Gastroesophageal sphincter (tissue), 4 donors: ENCODE measurements at regions not wholly inside any gene's neighbourhood (a gene's known extent, or its start where the extent isn't known, plus 50 kb on each side); places are given as distances from the start of the nearest gene placed in this dataset.

Source experiments
- ATAC-seq: fragments of 150-250 bp; one replicate; pipeline ENCODE4 v1.9.1; 2016; ENCODE audit warnings: mild to moderate bottlenecking, moderate library complexity
- H3K27ac ChIP-seq, 4 donors: fragments of 200-600 bp; sonication (generic) in 3 of 4; 1 replicate in 3 of 4; 2 replicates in 1 of 4; pipeline ENCODE4 v1.5.1; 2016 to 2019
- H3K27me3 ChIP-seq: fragments of 200-600 bp; sonication (generic); one replicate; pipeline ENCODE4 v1.5.1; 2019
- H3K36me3 ChIP-seq, 2 donors: fragments of 200-600 bp; sonication (generic); one replicate each; pipeline ENCODE4 v1.5.1; 2019; ENCODE audit warnings: control low read depth in 1 of 2
- H3K4me1 ChIP-seq, 3 donors: fragments of 200-600 bp; sonication (generic); 1 replicate in 2 of 3; 2 replicates in 1 of 3; pipeline ENCODE4 v1.5.1; 2016 to 2019; ENCODE audit warnings: control low read depth in 2 of 3
- H3K4me3 ChIP-seq, 2 donors: fragments of 200-600 bp; sonication (generic); one replicate each; pipeline ENCODE4 v1.5.1; 2019; ENCODE audit warnings: mild to moderate bottlenecking in 1 of 2, moderate library complexity in 1 of 2
- H3K9me3 ChIP-seq, 3 donors: fragments of 200-600 bp; sonication (generic); one replicate each; pipeline ENCODE4 v1.5.1; 2017 to 2019; ENCODE audit warnings: control low read depth in 2 of 3
- EP300 ChIP-seq: sonication (generic); formaldehyde crosslinking; IDR thresholded peaks from one replicate; pipeline ENCODE4 v1.6.1; 2017; ENCODE audit warnings: antibody characterized with exemption, mild to moderate bottlenecking
- POLR2A ChIP-seq, 2 donors: fragments of 450-650 bp; IDR thresholded peaks; one replicate each; pipeline ENCODE4 v1.6.1; 2017; ENCODE audit warnings: antibody characterized with exemption in 2 of 2, mild to moderate bottlenecking in 2 of 2, moderate library complexity in 1 of 2
- POLR2AphosphoS5 ChIP-seq: sonication (generic); formaldehyde crosslinking; IDR thresholded peaks from one replicate; pipeline ENCODE4 v1.6.1; 2017; ENCODE audit warnings: antibody characterized with exemption
- WGBS, 2 donors: methylation state at CpG; one replicate each; pipeline ENCODE4 v1.1.5; 2018; ENCODE audit warnings: low coverage in 1 of 2; 5-methylcytosine and 5-hydroxymethylcytosine counted together
- TF ChIP-seq, protein P1 (sequence below), 4 experiments: fragments of 200-600 bp in 2 of 4; fragments of 450-650 bp in 2 of 4; sonication (generic) in 1 of 4; IDR thresholded peaks; one replicate each; pipeline ENCODE4 v1.5.1; 2017 to 2019; ENCODE audit warnings: antibody characterized with exemption in 4 of 4, mild to moderate bottlenecking in 2 of 4, moderate library complexity in 2 of 4

DNA sequence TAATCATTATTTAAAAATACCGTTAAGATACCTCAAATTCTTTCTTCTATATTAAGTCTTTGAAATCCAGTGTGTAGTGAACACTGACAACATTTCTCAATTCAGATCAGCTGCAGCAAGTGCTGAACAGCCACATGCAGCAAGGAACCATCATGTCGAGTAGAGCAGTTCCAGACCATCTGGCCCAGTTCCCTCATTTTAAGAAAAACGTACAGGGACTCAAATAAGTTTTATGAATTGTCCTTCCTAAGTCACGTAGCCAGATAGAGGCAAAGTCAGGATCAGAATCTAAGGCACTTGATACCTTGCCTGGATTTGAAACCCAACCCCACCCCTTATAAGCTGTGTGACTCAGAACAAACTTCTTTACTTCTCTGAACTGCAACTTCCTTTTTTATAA lies 132.4 kb downstream of the PROX1 start:
- 22 to 27% methylated on average over 4 of the region's 4 CpGs for WGBS, 2 donors
- H3K27ac ChIP-seq: no peak overlapping the region
- no peaks in the 10 kb centered on the region for H3K36me3 ChIP-seq
- no peak for ATAC-seq
- peaks cover 0 to 28% (median 0%) of the 10 kb centered on the region in 3 donors for H3K9me3 ChIP-seq
- peaks cover 7% of the 10 kb centered on the region for H3K27me3 ChIP-seq
- H3K4me3 ChIP-seq: no peak overlapping the region
- H3K4me1 ChIP-seq: peaks cover 0 to 4% (median 0%) of the 10 kb centered on the region in 3 donors
- no peak for TF ChIP-seq POLR2AphosphoS5
- no peak for TF ChIP-seq POLR2A (IDR thresholded peaks at IDR 0.05)
- TF ChIP-seq EP300: no peak
- TF ChIP-seq, protein P1, sequence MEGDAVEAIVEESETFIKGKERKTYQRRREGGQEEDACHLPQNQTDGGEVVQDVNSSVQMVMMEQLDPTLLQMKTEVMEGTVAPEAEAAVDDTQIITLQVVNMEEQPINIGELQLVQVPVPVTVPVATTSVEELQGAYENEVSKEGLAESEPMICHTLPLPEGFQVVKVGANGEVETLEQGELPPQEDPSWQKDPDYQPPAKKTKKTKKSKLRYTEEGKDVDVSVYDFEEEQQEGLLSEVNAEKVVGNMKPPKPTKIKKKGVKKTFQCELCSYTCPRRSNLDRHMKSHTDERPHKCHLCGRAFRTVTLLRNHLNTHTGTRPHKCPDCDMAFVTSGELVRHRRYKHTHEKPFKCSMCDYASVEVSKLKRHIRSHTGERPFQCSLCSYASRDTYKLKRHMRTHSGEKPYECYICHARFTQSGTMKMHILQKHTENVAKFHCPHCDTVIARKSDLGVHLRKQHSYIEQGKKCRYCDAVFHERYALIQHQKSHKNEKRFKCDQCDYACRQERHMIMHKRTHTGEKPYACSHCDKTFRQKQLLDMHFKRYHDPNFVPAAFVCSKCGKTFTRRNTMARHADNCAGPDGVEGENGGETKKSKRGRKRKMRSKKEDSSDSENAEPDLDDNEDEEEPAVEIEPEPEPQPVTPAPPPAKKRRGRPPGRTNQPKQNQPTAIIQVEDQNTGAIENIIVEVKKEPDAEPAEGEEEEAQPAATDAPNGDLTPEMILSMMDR (IDR thresholded peaks at IDR 0.05): no peak

DNA sequence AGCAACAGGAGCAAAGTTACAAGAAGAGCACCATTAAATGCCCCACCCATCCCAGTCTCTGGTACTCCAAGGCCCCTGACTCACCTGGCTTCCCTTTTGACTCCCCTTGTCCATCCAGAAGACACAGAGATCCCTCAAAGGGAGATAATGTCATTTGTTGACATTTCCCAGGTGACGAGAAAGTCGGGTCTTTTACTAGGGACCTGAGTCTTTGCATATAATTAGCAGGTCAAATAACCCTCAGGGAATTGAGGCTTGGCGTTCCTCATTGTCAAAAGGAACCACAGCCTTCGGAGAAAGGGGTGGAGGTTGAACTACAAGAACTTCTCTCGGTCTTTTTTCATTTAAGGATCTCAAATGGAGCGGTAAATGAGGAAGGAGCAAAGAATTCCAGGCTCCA lies 133.2 kb downstream of the PROX1 start:
- H3K36me3 ChIP-seq: no peaks in the 10 kb centered on the region
- 63 to 65% methylated on average over 6 of the region's 6 CpGs for WGBS, 2 donors
- no peak for ATAC-seq
- H3K4me1 ChIP-seq: peaks cover 0 to 4% (median 0%) of the 10 kb centered on the region in 3 donors
- no peak for TF ChIP-seq POLR2AphosphoS5
- no peak for TF ChIP-seq POLR2A (IDR thresholded peaks at IDR 0.05)
- TF ChIP-seq EP300: no peak
- TF ChIP-seq, protein P1 (IDR thresholded peaks at IDR 0.05): no peak
- peaks cover 7% of the 10 kb centered on the region for H3K27me3 ChIP-seq
- H3K27ac ChIP-seq: no peak overlapping the region
- H3K4me3 ChIP-seq: no peak overlapping the region
- peaks cover 0 to 28% (median 0%) of the 10 kb centered on the region in 3 donors for H3K9me3 ChIP-seq

DNA sequence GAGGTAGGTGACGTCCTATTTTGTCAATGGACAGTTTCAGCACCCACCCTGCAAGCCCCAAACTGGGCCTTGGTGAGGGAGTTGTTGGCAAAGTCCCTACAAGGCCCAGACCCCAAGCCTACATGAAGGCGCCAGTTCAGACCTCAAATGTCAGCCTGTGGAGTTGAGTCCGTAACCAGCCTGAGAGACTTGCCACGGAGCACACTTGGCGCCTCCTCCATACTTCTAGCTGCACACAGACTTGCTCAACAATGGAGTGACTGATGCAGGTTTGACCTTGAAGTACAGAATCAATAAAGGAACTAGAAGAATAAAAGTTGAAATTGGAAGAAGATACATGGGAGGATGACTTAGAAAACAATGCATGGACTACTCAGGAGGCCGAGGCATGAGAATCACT lies 134.3 kb downstream of the PROX1 start:
- TF ChIP-seq POLR2A (IDR thresholded peaks at IDR 0.05) (no peak), EP300 (no peak), POLR2AphosphoS5 (no peak)
- TF ChIP-seq, protein P1 (IDR thresholded peaks at IDR 0.05): no peak
- Histone ChIP-seq H3K27ac (no peak overlapping the region), H3K9me3 (peaks cover 0 to 18% (median 0%) of the 10 kb centered on the region in 3 donors), H3K27me3 (peaks cover 7% of the 10 kb centered on the region), H3K4me1 (peaks cover 0 to 4% (median 0%) of the 10 kb centered on the region in 3 donors), H3K36me3 (no peaks in the 10 kb centered on the region), H3K4me3 (no peak overlapping the region)
- no peak for ATAC-seq
- 100% methylated on average over 3 of the region's 6 CpGs for WGBS, 2 donors

DNA sequence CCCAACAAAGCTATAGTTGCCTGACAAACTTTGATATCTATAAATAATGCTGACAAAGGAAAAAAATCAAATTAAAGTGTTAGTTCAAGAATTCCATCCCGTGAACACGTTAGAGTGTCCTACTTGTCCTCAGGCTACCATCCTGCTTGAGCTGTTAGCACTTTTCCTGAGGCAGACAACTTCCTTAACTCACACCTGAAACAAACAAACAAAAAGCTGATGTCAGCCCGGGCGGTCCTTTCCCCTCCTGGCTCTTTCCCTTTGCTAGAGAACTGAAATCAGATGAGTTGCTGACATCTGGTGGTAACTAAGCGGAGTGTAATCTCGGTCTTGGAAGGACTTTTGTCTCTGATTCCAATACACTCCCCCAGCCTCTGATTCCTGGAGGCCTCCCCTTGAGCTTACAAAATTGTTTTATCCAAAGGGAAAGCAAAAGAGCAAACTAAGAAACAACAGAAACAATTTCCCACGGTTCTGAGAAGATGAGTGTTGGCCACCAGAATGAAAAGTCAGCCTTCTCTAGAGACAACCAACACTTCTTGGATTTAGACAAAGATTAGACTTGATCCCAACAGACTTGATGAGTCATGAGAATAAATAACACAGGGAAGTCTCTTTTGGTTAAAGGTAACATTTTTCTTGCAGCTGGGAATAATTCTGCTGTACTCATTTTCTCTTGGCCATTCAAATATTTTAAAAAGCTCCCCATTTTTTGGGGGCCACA lies 135.4 kb downstream of the PROX1 start:
- Histone ChIP-seq H3K9me3 (peaks cover 0 to 7% (median 0%) of the 10 kb centered on the region in 3 donors), H3K36me3 (no peaks in the 10 kb centered on the region), H3K4me1 (peaks cover 0 to 4% (median 0%) of the 10 kb centered on the region in 3 donors), H3K27ac (no peak overlapping the region), H3K27me3 (peaks cover 7% of the 10 kb centered on the region), H3K4me3 (no peak overlapping the region)
- WGBS, 2 donors: 6 to 8% methylated on average over 3 to 7 of the region's 7 CpGs
- no peak for TF ChIP-seq POLR2A (IDR thresholded peaks at IDR 0.05)
- TF ChIP-seq, protein P1 (IDR thresholded peaks at IDR 0.05): peak in 2 of 4 experiments; percentile 38 to 60
- no peak for ATAC-seq

DNA sequence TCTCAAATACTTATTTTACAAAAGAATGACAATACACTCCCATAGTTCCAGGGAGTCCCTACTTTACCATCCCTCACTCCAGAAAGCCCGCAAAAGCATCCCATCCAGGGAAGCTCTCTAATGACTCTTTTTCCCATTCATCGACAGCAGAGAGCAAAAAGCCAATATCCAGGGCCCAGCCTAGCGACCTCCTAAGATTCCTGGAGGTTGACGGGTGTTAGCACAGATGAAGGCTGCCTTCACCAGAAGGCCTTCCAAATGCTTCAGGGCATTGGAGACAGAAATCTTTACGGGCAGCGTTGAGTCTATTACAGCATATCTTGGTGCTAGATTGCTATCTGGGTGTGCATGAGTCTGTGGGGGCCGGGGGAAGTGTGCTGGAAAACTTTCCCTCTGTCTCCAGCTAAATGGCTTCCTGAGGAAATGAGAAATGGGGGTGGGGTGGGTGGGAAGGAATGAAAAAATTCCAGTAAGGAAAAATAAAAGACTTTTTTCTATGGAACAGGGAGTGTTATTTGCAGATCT lies 136.6 kb downstream of the PROX1 start:
- no peak overlapping the region for H3K27ac ChIP-seq
- no peaks in the 10 kb centered on the region for H3K36me3 ChIP-seq
- no peak overlapping the region for H3K4me3 ChIP-seq
- no peaks in the 10 kb centered on the region for H3K9me3 ChIP-seq
- peaks cover 0 to 4% (median 0%) of the 10 kb centered on the region in 3 donors for H3K4me1 ChIP-seq
- H3K27me3 ChIP-seq: peaks cover 7% of the 10 kb centered on the region
- whole genome bisulfite sequencing, 2 donors: 59 to 60% methylated on average over 2 to 6 of the region's 7 CpGs
- no peak for TF ChIP-seq POLR2AphosphoS5
- no peak for ATAC-seq
